Loucy (cell line): ENCODE measurements at regions not wholly inside any gene's neighbourhood (a gene's known extent, or its start where the extent isn't known, plus 50 kb on each side); places are given as distances from the start of the nearest gene placed in this dataset.

Source experiments
- H2AFZ ChIP-seq: fragments of 200-600 bp; sonication (generic); 2 replicates; pipeline ENCODE4 v1.6.0; 2016; ENCODE audit warnings: antibody characterized with exemption, mild to moderate bottlenecking, low read length, moderate library complexity
- H3F3A ChIP-seq: fragments of 200-600 bp; 2 replicates; pipeline ENCODE4 v1.6.0; 2016; ENCODE audit warnings: antibody characterized with exemption, low read depth, mild to moderate bottlenecking
- H3K27me3 ChIP-seq: fragments of 200-600 bp; sonication (generic); 2 replicates; pipeline ENCODE4 v1.6.1; 2014; ENCODE audit warnings: low read length, mild to moderate bottlenecking; ENCODE audit not compliant: insufficient read depth, poor library complexity, severe bottlenecking
- H3K36me3 ChIP-seq: fragments of 200-600 bp; sonication (generic); 2 replicates; pipeline ENCODE4 v1.6.1; 2016; ENCODE audit warnings: low read length; ENCODE audit not compliant: insufficient read depth
- H3K4me1 ChIP-seq: fragments of 200-600 bp; sonication (generic); 2 replicates; pipeline ENCODE4 v1.5.1; 2014; ENCODE audit warnings: low read length, mild to moderate bottlenecking; ENCODE audit not compliant: insufficient read depth, poor library complexity, severe bottlenecking
- H3K4me2 ChIP-seq: fragments of 200-600 bp; sonication (generic); 2 replicates; pipeline ENCODE4 v1.6.0; 2014; ENCODE audit warnings: antibody characterized with exemption, low read length, low read depth, mild to moderate bottlenecking; ENCODE audit not compliant: poor library complexity, severe bottlenecking
- H3K4me3 ChIP-seq: fragments of 200-600 bp; sonication (generic); 2 replicates; pipeline ENCODE4 v1.5.1; 2014; ENCODE audit warnings: low read length, mild to moderate bottlenecking, mixed read lengths; ENCODE audit not compliant: poor library complexity, severe bottlenecking
- H3K79me2 ChIP-seq: fragments of 200-600 bp; sonication (generic); 2 replicates; pipeline ENCODE4 v1.6.1; 2014; ENCODE audit warnings: low read length; ENCODE audit not compliant: insufficient read depth
- H3K9ac ChIP-seq: fragments of 200-600 bp; sonication (generic); 2 replicates; pipeline ENCODE4 v1.6.0; 2014; ENCODE audit warnings: mild to moderate bottlenecking, low read depth, low read length, moderate library complexity; ENCODE audit not compliant: poor library complexity, severe bottlenecking
- H3K9me2 ChIP-seq: fragments of 200-600 bp; sonication (generic); replicated peaks from 2 replicates; pipeline ENCODE4 v1.6.1; 2016; ENCODE audit warnings: low read depth, low read length, mixed read lengths
- H3K9me3 ChIP-seq: fragments of 200-600 bp; sonication (generic); 2 replicates; pipeline ENCODE4 v1.6.1; 2014; ENCODE audit warnings: mild to moderate bottlenecking, antibody characterized with exemption, low read length, low read depth; ENCODE audit not compliant: insufficient read depth
- H4K20me1 ChIP-seq: fragments of 200-600 bp; sonication (generic); 2 replicates; pipeline ENCODE4 v1.6.0; 2014; ENCODE audit warnings: antibody characterized with exemption, low read length, mild to moderate bottlenecking; ENCODE audit not compliant: insufficient read depth, poor library complexity, severe bottlenecking
- CTCF ChIP-seq: fragments of 200-600 bp; sonication (generic); conservative IDR thresholded peaks from 2 replicates; pipeline ENCODE4 v1.5.1; 2014; ENCODE audit warnings: mild to moderate bottlenecking, antibody characterized with exemption, low read length
- EZH2phosphoT487 ChIP-seq: fragments of 200-600 bp; IDR thresholded peaks from 2 replicates; pipeline ENCODE4 v1.6.1; 2018; ENCODE audit warnings: antibody characterized with exemption, mild to moderate bottlenecking, moderate library complexity, borderline replicate concordance

GRCh38 chr2:175854129-175854528, 147.9 kb downstream of the LNPK start:
- H3K4me3 ChIP-seq: no peak overlapping the region
- no peak overlapping the region for H2AFZ ChIP-seq
- H4K20me1 ChIP-seq: no peaks in the 10 kb centered on the region
- H3K27me3 ChIP-seq: no peaks in the 10 kb centered on the region
- H3K9ac ChIP-seq: no peak overlapping the region
- no peaks in the 10 kb centered on the region for H3K36me3 ChIP-seq
- H3K9me2 ChIP-seq: no peaks in the 10 kb centered on the region
- H3F3A ChIP-seq: no peaks in the 10 kb centered on the region
- H3K4me2 ChIP-seq: no peak overlapping the region
- H3K4me1 ChIP-seq: no peaks in the 10 kb centered on the region
- no peaks in the 10 kb centered on the region for H3K9me3 ChIP-seq
- TF ChIP-seq CTCF (no peak), EZH2phosphoT487 (no peak)
- H3K79me2 ChIP-seq: no peaks in the 10 kb centered on the region

- H3K36me3 ChIP-seq: no peaks in the 10 kb centered on the region
- H3K4me2 ChIP-seq: no peak overlapping the region
- H3K9me3 ChIP-seq: no peaks in the 10 kb centered on the region
- H3F3A ChIP-seq: no peaks in the 10 kb centered on the region
- no peak overlapping the region for H3K4me3 ChIP-seq
- no peak overlapping the region for H2AFZ ChIP-seq
- no peaks in the 10 kb centered on the region for H3K4me1 ChIP-seq
- TF ChIP-seq CTCF (no peak), EZH2phosphoT487 (no peak)
- no peaks in the 10 kb centered on the region for H3K79me2 ChIP-seq
- no peaks in the 10 kb centered on the region for H3K27me3 ChIP-seq
- no peaks in the 10 kb centered on the region for H3K9me2 ChIP-seq
- no peak overlapping the region for H3K9ac ChIP-seq
- no peaks in the 10 kb centered on the region for H4K20me1 ChIP-seq
Measured at GRCh38 chr2:175853616-175853890, 148.5 kb downstream of the LNPK start.

- no peaks in the 10 kb centered on the region for H4K20me1 ChIP-seq
Measured at GRCh38 chr2:175852879-175853615, 149.0 kb downstream of the LNPK start.

More at GRCh38 chr2:175852879-175853615, 149.0 kb downstream of the LNPK start:
- H3K4me2 ChIP-seq: no peak overlapping the region
- no peak overlapping the region for H3K9ac ChIP-seq
- H3K9me2 ChIP-seq: no peaks in the 10 kb centered on the region
- H3K4me3 ChIP-seq: no peak overlapping the region
- no peaks in the 10 kb centered on the region for H3F3A ChIP-seq
- no peaks in the 10 kb centered on the region for H3K9me3 ChIP-seq
- H2AFZ ChIP-seq: no peak overlapping the region
- H3K4me1 ChIP-seq: no peaks in the 10 kb centered on the region
- H3K36me3 ChIP-seq: no peaks in the 10 kb centered on the region
- H3K79me2 ChIP-seq: no peaks in the 10 kb centered on the region
- H3K27me3 ChIP-seq: no peaks in the 10 kb centered on the region
- no peak for TF ChIP-seq EZH2phosphoT487
- TF ChIP-seq CTCF: no peak
